HFFc6 (cell line): ENCODE measurements at regions not wholly inside any gene's neighbourhood (a gene's known extent, or its start where the extent isn't known, plus 50 kb on each side); places are given as distances from the start of the nearest gene placed in this dataset.
A peak's percentile ranks its signal among the peaks of the same experiment; 100 is the strongest.

Experiments
- DNase-seq: peaks from one replicate; pipeline ENCODE4 v3.0.0-alpha.2; 2018
- H3K27ac Mint-ChIP-seq: 2 replicates; pipeline ENCODE4 v1.8.0; 2020; ENCODE audit warnings: mild to moderate bottlenecking, mixed read lengths
- H3K27me3 Mint-ChIP-seq: 2 replicates; pipeline ENCODE4 v1.8.0; 2021; ENCODE audit warnings: mild to moderate bottlenecking, moderate library complexity, mixed read lengths; ENCODE audit not compliant: insufficient read depth
- H3K36me3 Mint-ChIP-seq: 2 replicates; pipeline ENCODE4 v1.8.0; 2021; ENCODE audit warnings: low read depth, mixed read lengths
- H3K4me1 Mint-ChIP-seq: 2 replicates; pipeline ENCODE4 v1.8.0; 2020; ENCODE audit warnings: low read depth, mixed read lengths
- H3K4me3 Mint-ChIP-seq: 2 replicates; pipeline ENCODE4 v1.8.0; 2020; ENCODE audit warnings: mild to moderate bottlenecking, moderate library complexity, mixed read lengths
- H3K9me3 Mint-ChIP-seq: 2 replicates; pipeline ENCODE4 v1.8.0; 2020; ENCODE audit warnings: mild to moderate bottlenecking, mixed read lengths
- TF ChIP-seq, protein P1 (sequence below): fragments of 200-600 bp; sonication (generic); IDR thresholded peaks from 2 replicates; pipeline ENCODE4 v1.5.0; 2021; ENCODE audit warnings: antibody characterized with exemption, mild to moderate bottlenecking

DNA sequence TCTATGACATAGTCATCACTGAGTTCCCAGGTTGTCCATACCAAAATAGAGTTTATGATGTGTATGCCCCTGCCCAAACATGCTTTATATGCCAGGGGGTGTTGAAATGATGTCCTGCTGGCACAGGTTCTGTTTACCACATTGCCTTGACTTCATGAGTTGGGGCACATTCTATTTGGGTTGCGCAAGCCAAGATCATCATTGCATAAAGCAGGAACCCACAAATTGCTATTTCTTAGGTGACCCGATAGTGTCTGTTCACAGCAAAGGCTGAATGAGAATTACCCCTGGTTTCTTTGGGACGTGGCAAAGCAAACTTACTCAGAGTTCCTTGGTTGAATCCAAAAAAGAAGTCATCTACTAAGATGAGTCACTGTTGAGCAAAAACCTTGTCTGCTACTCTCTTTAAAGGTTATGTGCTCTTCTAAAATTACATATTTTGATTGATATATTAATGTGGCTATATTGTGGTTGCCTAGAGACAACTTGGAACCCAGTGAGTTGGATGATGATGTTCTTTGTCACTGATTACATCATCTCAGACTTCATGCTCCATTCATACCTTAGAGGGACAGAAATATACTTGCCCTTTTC lies 912.6 kb upstream of the SOX9 start:
- peak; percentile 88 for DNase-seq
- Mint-ChIP-seq H3K4me1 (peaks cover 28% of the 10 kb centered on the region), H3K9me3 (no peaks in the 10 kb centered on the region), H3K4me3 (no peak overlapping the region), H3K36me3 (0 out of 2 replicates have a peak, but pooled peaks cover 8% of the 10 kb centered on the region), H3K27ac (peak overlapping the region; percentile 92), H3K27me3 (no peaks in the 10 kb centered on the region; the same call in 1 of the 2 replicates)
- TF ChIP-seq, protein P1, sequence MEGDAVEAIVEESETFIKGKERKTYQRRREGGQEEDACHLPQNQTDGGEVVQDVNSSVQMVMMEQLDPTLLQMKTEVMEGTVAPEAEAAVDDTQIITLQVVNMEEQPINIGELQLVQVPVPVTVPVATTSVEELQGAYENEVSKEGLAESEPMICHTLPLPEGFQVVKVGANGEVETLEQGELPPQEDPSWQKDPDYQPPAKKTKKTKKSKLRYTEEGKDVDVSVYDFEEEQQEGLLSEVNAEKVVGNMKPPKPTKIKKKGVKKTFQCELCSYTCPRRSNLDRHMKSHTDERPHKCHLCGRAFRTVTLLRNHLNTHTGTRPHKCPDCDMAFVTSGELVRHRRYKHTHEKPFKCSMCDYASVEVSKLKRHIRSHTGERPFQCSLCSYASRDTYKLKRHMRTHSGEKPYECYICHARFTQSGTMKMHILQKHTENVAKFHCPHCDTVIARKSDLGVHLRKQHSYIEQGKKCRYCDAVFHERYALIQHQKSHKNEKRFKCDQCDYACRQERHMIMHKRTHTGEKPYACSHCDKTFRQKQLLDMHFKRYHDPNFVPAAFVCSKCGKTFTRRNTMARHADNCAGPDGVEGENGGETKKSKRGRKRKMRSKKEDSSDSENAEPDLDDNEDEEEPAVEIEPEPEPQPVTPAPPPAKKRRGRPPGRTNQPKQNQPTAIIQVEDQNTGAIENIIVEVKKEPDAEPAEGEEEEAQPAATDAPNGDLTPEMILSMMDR, result no peak

DNA sequence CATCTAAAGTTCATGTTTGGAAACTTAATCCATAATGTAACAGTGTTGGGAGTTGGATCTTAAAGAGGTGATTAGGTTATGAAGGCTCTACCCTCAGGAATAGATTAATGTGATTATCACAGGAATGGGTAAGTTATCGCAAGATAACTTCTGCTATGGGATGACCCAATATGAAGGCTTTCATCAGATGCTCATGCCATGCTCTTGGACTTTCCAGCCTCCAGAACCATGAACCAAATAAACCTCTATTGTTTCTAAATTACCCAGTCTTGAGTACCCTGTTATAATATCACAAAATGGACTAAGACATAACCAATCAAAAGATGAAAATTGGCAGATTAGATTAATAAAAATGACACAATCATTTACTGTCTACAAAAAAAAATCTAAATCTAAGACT lies 906.9 kb upstream of the SOX9 start:
- Mint-ChIP-seq H3K27me3 (no peaks in the 10 kb centered on the region; the same call in none of the 2 replicates), H3K4me3 (no peak overlapping the region), H3K9me3 (no peaks in the 10 kb centered on the region), H3K4me1 (peaks cover 8% of the 10 kb centered on the region), H3K27ac (no peak overlapping the region), H3K36me3 (0 out of 2 replicates have a peak, but pooled peaks cover 11% of the 10 kb centered on the region)
- TF ChIP-seq, protein P1, result no peak
- no peak for DNase-seq

DNA sequence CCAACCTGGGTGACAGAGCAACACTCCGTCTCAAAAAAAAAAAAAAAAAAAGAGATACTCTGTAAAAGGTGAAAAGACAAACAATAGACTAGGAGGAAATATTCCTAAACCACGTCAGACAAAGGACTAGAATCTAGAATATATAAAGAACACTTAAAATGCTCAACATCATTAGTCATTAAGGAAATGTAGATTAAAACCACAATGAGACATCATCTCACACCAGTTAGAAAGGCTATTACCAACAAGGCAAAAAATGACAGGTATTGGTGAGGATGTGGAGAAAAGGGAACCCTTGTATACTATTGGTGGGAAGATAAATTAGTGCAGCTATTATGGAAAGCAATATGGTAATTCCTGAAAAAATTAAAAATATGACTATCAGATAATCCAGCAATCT lies 903.1 kb upstream of the SOX9 start:
- H3K36me3 Mint-ChIP-seq, result 0 out of 2 replicates have a peak, but pooled peaks cover 7% of the 10 kb centered on the region
- no peak for DNase-seq
- no peaks in the 10 kb centered on the region; the same call in 1 of the 2 replicates for H3K27me3 Mint-ChIP-seq
- no peaks in the 10 kb centered on the region for H3K9me3 Mint-ChIP-seq
- TF ChIP-seq, protein P1, result no peak
- no peak overlapping the region for H3K4me3 Mint-ChIP-seq
- H3K4me1 Mint-ChIP-seq, result 0 out of 2 replicates have a peak, but pooled peaks cover 7% of the 10 kb centered on the region
- no peak overlapping the region for H3K27ac Mint-ChIP-seq

- Mint-ChIP-seq H3K4me3 (no peak overlapping the region), H3K27ac (no peak overlapping the region), H3K9me3 (no peaks in the 10 kb centered on the region), H3K4me1 (peaks cover 11% of the 10 kb centered on the region), H3K27me3 (no peaks in the 10 kb centered on the region), H3K36me3 (no peaks in the 10 kb centered on the region)
- TF ChIP-seq, protein P1, result no peak
- no peak for DNase-seq
Measured at GRCh38 chr17:71224824-71225575, 895.8 kb upstream of the SOX9 start.

- Mint-ChIP-seq H3K27me3 (no peaks in the 10 kb centered on the region), H3K4me1 (peaks cover 17% of the 10 kb centered on the region), H3K9me3 (no peaks in the 10 kb centered on the region), H3K27ac (no peak overlapping the region), H3K36me3 (no peaks in the 10 kb centered on the region), H3K4me3 (no peak overlapping the region)
- TF ChIP-seq, protein P1, result no peak
- DNase-seq, result no peak
Measured at GRCh38 chr17:71227841-71228240, 893.0 kb upstream of the SOX9 start.
